Lung (tissue), 11 donors: ENCODE measurements at regions not wholly inside any gene's neighbourhood (a gene's known extent, or its start where the extent isn't known, plus 50 kb on each side); places are given as distances from the start of the nearest gene placed in this dataset.
A peak's percentile ranks its signal among the peaks of the same experiment; 100 is the strongest.
"Not testable (repeated sequence)": the region's sequence is repeated elsewhere in the genome, so short reads cannot be mapped to it uniquely, and the experiment has no call there.

Experiments
- ATAC-seq: fragments of 200-7000 bp; cut with Tn5 transposase; one replicate; pipeline ENCODE4 v1.9.1; 2020; ENCODE audit warnings: moderate number of reproducible peaks; ENCODE audit not compliant: insufficient read depth, low FRiP score
- DNase-seq, 3 donors: peaks; one replicate each; pipeline ENCODE4 v3.0.0-alpha.2; 2013 to 2017
- H3K27ac ChIP-seq, 2 donors: one replicate each; pipeline ENCODE4 v1.5.1; 2013; ENCODE audit warnings: mild to moderate bottlenecking in 2 of 2, moderate library complexity in 2 of 2, control low read depth in 1 of 2, inconsistent platforms in 1 of 2, low read depth in 1 of 2, low read length in 1 of 2
- H3K27me3 ChIP-seq, 3 donors: one replicate each; pipeline ENCODE4 v1.5.1; 2013; ENCODE audit warnings: low read length in 2 of 3; ENCODE audit not compliant: control insufficient read depth in 3 of 3, insufficient read depth in 3 of 3
- H3K36me3 ChIP-seq, 4 donors: one replicate each; pipeline ENCODE4 v1.5.1; 2013; ENCODE audit warnings: low read length in 4 of 4, mild to moderate bottlenecking in 1 of 4, moderate library complexity in 1 of 4; ENCODE audit not compliant: control insufficient read depth in 4 of 4, insufficient read depth in 4 of 4
- H3K4me1 ChIP-seq, 5 donors: one replicate each; pipeline ENCODE4 v1.5.1; 2013; ENCODE audit warnings: low read length in 5 of 5, mild to moderate bottlenecking in 2 of 5, moderate library complexity in 1 of 5; ENCODE audit not compliant: control insufficient read depth in 5 of 5, insufficient read depth in 5 of 5
- H3K4me3 ChIP-seq: one replicate; pipeline ENCODE4 v1.5.1; 2013; ENCODE audit warnings: mild to moderate bottlenecking, control low read depth, moderate library complexity
- H3K9ac ChIP-seq, 2 donors: one replicate each; pipeline ENCODE4 v1.5.1; 2013; ENCODE audit warnings: low read length in 2 of 2, control low read depth in 1 of 2; ENCODE audit not compliant: insufficient read depth in 1 of 2
- H3K9me3 ChIP-seq, 4 donors: one replicate each; pipeline ENCODE4 v1.5.1; 2013; ENCODE audit warnings: low read length in 3 of 4, mild to moderate bottlenecking in 1 of 4, moderate library complexity in 1 of 4; ENCODE audit not compliant: control insufficient read depth in 4 of 4, insufficient read depth in 3 of 4
- CTCF ChIP-seq: IDR thresholded peaks from 2 replicates; pipeline ENCODE4 v1.5.1; 2012; ENCODE audit warnings: mild to moderate bottlenecking; ENCODE audit errors: control extremely low read depth, extremely low read depth
- WGBS, 2 donors: extraction: QIAGEN DNeasy Blood & Tissue Kit; methylation state at CpG; one replicate each; pipeline ENCODE4 v1.1.7; 2013; 5-methylcytosine and 5-hydroxymethylcytosine counted together
- donor health status: control.
- donor health status: control.
- donor health status: Bipolar disorder and iron deficiency.
- donor health status: healthy.
- donor health status: DM: yes; HTN: yes; CAD: no.

GRCh38 chr5:113748403-113748802 lies 234.9 kb downstream of the YTHDC2 start:
- Histone ChIP-seq H3K9ac (no peak overlapping the region), H3K4me3 (no peak overlapping the region), H3K27me3 (no peaks in the 10 kb centered on the region), H3K36me3 (no peaks in the 10 kb centered on the region), H3K4me1 (no peaks in the 10 kb centered on the region), H3K9me3 (peaks cover 0 to 4% (median 0%) of the 10 kb centered on the region in 4 donors), H3K27ac (no peak overlapping the region)
- TF ChIP-seq CTCF = no peak
- ATAC-seq (no peak), DNase-seq (no peak)
- 49% methylated on average over 2 of the region's 2 CpGs for WGBS, 2 donors

- H3K27me3 ChIP-seq = no peaks in the 10 kb centered on the region
- TF ChIP-seq CTCF = no peak
- no peak overlapping the region for H3K4me3 ChIP-seq
- 87 to 93% methylated on average over 1 of the region's 1 CpG for WGBS, 2 donors
- DNase-seq (no peak), ATAC-seq (no peak)
- H3K36me3 ChIP-seq = no peaks in the 10 kb centered on the region
- H3K9me3 ChIP-seq = peaks cover 0 to 4% (median 0%) of the 10 kb centered on the region in 4 donors
- H3K27ac ChIP-seq = no peak overlapping the region
- H3K4me1 ChIP-seq = no peaks in the 10 kb centered on the region
- H3K9ac ChIP-seq = no peak overlapping the region
Measured at GRCh38 chr5:113749334-113749733, 235.8 kb downstream of the YTHDC2 start.

GRCh38 chr5:113753182-113753581 lies 239.7 kb downstream of the YTHDC2 start:
- H3K9ac ChIP-seq, H3K27me3 ChIP-seq, H3K4me3 ChIP-seq, DNase-seq, H3K36me3 ChIP-seq, H3K9me3 ChIP-seq, H3K27ac ChIP-seq, ATAC-seq: not testable (repeated sequence)
- WGBS, 2 donors = 91 to 94% methylated on average over 18 to 20 of the region's 20 CpGs
- H3K4me1 ChIP-seq = peaks cover 0 to 11% (median 9%) of the 10 kb centered on the region in 5 donors

GRCh38 chr5:113755516-113755915 lies 242.0 kb downstream of the YTHDC2 start:
- TF ChIP-seq CTCF = no peak
- Histone ChIP-seq H3K27me3 (no peaks in the 10 kb centered on the region), H3K27ac (no peak overlapping the region), H3K4me1 (peaks cover 0 to 11% (median 9%) of the 10 kb centered on the region in 5 donors), H3K4me3 (no peak overlapping the region), H3K9ac (no peak overlapping the region), H3K9me3 (peaks cover 0 to 3% (median 0%) of the 10 kb centered on the region in 4 donors), H3K36me3 (no peaks in the 10 kb centered on the region)
- 59 to 75% methylated on average over 3 of the region's 3 CpGs for WGBS, 2 donors
- ATAC-seq (no peak), DNase-seq (peak; percentile 67 to 85 (median 80))
